GM19397 (cell line): ENCODE measurements at regions not wholly inside any gene's neighbourhood (a gene's known extent, or its start where the extent isn't known, plus 50 kb on each side); places are given as distances from the start of the nearest gene placed in this dataset.

Experiments used
- ATAC-seq: cut with Tn5 transposase; IDR thresholded peaks from one replicate; pipeline ENCODE4 v1.9.1; 2021; ENCODE audit warnings: mild to moderate bottlenecking, moderate library complexity; ENCODE audit not compliant: unreplicated experiment

DNA sequence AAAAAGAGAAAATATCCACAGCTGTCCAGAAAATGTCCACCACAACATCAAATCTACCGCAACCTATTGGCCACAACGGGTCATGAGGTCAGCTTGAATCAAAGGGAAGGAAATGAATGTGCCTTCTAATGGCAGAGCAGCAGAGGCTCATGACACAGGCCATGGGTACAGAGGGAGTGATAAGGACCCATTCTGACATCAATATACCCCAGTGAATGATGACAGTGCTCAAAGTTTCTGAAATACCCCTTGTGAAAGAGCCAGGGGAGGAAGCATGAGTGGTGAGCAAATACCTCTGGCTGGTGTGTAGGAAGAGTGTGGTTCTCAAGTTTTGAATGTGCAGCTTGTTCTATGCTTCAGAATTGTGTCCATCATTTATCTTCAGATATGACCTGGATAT is 348.2 kb downstream of the IRX1 start:
- ATAC-seq: no peak

- ATAC-seq: no peak
Observed at GRCh38 chr5:3944930-3945329, 349.3 kb downstream of the IRX1 start.

GRCh38 chr5:3948838-3949237 is 353.2 kb downstream of the IRX1 start:
- ATAC-seq: no peak

GRCh38 chr5:3954199-3954598 is 358.6 kb downstream of the IRX1 start:
- ATAC-seq: no peak

DNA sequence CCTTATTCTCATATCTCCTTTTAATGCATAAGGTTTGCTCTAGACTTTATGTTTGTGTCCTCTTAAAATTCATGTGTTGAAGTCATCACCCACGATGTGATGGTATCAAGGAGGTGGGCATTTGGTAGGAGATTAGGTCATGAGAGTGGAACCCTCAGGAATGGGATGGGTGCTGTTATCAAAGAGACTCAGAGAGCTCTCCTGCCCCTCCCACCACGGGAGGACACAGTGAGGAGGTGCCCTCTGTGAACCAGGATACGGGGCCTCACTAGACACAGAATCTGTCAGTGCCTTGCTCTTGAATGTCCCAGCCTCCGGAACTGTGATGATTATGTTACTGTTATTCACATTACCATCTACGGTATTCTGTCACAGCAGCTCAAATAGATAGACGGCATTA is 359.0 kb downstream of the IRX1 start:
- no peak for ATAC-seq

GRCh38 chr5:3957658-3958057 is 362.0 kb downstream of the IRX1 start:
- ATAC-seq: no peak

- no peak for ATAC-seq
Observed at GRCh38 chr5:3958389-3958788, 362.8 kb downstream of the IRX1 start.

GRCh38 chr5:3962113-3962512 is 366.5 kb downstream of the IRX1 start:
- ATAC-seq: no peak

GRCh38 chr5:3963652-3964051 is 368.0 kb downstream of the IRX1 start:
- ATAC-seq: no peak

- ATAC-seq: no peak
Observed at GRCh38 chr5:3980156-3980555, 384.5 kb downstream of the IRX1 start.

DNA sequence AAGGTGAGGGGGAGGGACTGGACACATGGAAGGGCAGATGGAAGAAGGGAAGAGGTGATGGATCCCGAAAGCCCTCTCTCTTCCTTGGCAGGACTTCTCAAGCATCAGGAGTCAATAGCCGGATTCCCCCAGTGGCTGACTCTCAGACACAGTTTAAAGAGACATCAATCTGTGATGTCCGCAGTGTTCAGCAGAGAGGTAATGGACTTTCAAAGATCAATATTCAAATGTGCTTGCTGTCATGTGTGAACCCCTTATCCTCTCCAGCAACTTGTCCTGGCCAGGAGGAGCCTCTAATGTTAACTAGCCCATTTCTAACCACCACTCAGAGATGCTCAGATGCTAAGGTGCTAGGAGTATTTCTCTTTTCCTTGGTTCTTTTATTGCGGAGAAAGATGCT is 392.2 kb downstream of the IRX1 start:
- ATAC-seq: no peak

GRCh38 chr5:3993856-3994473 is 398.3 kb downstream of the IRX1 start:
- ATAC-seq: no peak

GRCh38 chr5:3994628-3995027 is 399.0 kb downstream of the IRX1 start:
- no peak for ATAC-seq

DNA sequence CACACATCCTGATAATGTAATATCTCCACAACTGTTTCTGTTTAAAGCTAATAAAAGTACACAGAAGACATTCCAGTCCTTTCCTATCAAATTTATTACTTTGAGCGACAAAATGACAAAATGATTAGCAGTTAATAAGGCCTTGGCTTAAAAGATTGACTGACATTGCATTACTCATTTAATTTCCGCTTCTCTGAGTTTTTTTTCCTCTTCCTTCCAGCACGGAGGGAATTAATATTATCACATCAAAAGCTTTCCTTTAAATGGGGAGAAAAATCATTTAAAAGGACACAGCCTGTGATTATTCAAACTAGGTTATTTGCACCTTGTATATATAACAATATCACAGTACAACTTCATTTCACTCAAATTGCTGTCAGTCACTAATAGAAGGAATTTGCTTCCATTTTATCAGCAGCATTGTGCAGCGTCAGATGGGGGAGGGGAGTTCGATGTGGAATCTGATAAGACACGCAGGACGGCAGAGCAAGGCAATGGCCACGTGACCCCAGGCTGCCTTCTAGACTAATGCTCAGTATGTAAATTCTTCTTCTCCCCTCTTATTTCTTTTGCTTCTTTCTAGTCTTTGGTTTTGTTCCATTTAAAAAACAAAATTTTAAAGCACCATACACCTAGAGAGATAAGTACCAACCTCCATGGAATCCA is 400.5 kb downstream of the IRX1 start:
- no peak for ATAC-seq

DNA sequence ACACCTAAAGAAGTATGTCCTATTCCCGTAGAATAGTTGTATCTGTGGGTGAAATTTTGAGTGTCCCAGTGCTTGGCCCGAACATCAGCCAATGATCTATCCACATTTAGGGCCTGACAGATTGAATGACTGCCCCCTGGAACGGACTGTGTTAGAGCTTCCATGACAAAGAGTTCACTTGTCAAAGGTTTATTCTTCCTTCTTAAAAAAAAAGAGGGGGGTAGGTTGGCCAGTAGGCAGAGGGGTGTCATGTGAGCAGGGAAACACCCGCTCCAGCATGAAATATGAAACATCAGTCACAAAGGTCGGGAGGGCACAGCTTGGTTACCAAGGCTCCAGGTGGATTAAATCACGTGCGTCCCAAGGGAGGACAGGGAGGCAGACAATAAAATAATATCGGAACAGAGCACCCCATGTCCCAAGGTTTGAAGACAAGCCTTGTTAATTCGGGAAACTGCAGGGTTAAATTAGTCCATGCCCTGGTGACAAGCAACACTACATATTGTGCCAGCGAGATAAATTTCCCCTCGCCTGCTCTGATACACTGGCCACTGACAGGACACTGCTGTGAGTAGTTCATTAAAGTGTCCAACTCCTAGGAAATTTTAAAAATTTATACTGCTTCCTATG is 401.2 kb downstream of the IRX1 start:
- no peak for ATAC-seq

DNA sequence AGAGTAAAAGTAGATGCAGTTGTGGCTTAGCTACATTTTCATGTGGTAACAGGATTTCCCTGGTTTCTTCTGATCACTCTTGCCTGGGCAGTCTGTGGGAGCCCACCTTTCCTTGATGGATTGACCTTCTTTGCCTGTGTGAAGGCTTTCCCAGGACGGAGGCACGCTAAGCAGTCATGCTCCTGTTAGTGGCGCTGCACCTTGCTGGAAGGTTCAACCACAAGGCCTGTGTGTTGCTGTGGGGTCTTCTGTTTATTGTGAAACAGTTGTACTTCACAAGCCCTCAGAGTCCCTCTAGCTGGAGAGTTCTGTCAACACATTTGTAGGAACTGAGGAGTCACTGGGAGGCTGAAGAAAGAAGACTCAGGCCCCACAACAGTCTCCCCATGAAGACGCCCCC is 402.0 kb downstream of the IRX1 start:
- ATAC-seq: no peak

DNA sequence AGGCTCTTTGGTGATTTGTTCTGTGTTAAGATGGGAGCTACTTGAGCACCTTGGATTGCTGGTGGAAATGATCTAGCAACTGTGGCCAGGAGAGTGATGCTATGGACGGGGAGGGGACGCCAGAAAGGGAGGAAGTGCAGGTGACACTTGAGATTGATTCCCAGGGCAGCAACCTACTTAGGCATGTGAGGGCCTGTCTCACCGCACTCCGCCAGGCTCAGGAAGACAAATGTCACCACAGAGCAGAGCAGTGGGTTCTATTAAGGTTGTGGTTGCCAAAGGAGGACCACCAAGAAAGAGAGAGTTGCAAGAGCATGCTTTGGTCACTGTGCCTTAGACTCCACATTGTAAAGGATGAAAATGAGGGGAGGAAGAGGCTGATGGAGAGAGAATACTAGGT is 404.3 kb downstream of the IRX1 start:
- ATAC-seq: no peak

DNA sequence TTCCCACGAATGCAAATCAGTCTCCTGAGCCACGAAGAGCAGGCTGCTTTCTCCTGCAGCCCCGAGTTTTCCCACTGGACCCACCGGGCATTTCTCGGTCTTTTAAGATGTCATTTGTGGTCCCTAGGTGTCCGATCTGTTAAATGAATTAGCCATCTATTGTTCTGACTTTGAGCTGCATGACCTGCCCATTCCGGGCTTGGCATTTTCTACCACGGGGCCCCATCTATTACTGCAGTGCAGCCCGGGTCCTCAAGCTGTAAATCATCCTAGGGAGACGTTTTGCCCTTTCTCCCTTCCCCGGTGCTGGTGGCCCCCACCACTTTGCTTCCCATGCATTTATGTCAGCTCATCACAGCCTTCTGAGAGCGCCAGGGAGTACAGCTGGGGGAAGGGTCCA is 405.4 kb downstream of the IRX1 start:
- ATAC-seq: no peak

GRCh38 chr5:4001758-4002533 is 406.3 kb downstream of the IRX1 start:
- ATAC-seq: no peak

GRCh38 chr5:4005335-4005734 is 409.7 kb downstream of the IRX1 start:
- no peak for ATAC-seq

DNA sequence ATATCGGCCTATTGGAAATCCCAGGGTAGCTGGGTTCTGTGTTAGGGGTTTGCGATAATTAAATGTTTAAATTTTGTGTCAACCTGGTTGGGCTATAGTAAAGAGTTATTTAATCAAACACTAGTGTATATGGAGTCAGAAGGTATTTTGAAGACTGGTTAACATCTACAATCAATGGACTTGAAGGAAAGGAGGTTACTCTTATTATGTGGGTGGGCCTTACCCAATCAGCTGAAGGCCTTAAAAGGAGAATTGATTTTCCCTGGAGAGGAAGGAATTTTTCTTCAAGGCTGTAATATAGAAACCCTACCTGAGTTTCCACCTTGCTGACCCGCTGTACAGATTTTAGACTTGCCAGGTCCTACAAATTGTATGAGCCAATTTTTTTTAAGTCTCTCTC is 411.4 kb downstream of the IRX1 start:
- ATAC-seq: no peak

DNA sequence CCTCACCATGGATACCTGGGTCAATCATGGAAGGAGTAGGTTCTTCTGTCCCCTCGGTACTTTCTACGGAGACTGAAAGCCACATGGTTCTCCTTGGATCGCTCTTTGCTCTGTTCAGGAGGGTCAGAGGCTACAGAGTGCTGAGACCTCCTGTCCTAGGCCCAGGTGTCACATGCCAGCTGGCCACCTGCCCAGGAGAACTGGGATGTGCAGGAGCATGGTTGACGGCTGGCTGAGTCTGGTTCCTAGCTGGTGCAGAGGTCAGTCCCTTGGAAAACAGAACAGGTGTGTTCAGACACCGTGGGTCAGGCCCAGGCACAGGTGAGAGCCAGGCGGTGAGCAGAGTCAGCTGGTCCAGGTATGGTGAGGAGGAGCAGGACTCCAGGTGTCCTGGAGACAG is 416.3 kb downstream of the IRX1 start:
- no peak for ATAC-seq
